Uterus (tissue), 3 donors: ENCODE measurements at regions not wholly inside any gene's neighbourhood (a gene's known extent, or its start where the extent isn't known, plus 50 kb on each side); places are given as distances from the start of the nearest gene placed in this dataset.

Experiments used
- DNase-seq, 2 donors: peaks; one replicate each; pipeline ENCODE4 v3.0.0-alpha.2; 2019 to 2020
- H3K27ac ChIP-seq, 2 donors: fragments of 200-600 bp; sonication (generic); 1 replicate in 1 of 2; 2 replicates in 1 of 2; pipeline ENCODE4 v1.5.1; 2016 to 2018
- H3K27me3 ChIP-seq, 2 donors: fragments of 200-600 bp; sonication (generic); one replicate each; pipeline ENCODE4 v1.5.1; 2018 to 2019; ENCODE audit warnings: control low read depth in 1 of 2
- H3K36me3 ChIP-seq, 2 donors: fragments of 200-600 bp; sonication (generic); one replicate each; pipeline ENCODE4 v1.5.1; 2019; ENCODE audit warnings: control low read depth in 1 of 2
- H3K4me1 ChIP-seq, 2 donors: fragments of 200-600 bp; sonication (generic); one replicate each; pipeline ENCODE4 v1.5.1; 2018 to 2019; ENCODE audit warnings: control low read depth in 1 of 2
- H3K4me3 ChIP-seq, 2 donors: fragments of 200-600 bp; sonication (generic); 1 replicate in 1 of 2; 2 replicates in 1 of 2; pipeline ENCODE4 v1.5.1; 2018 to 2019; ENCODE audit warnings: mild to moderate bottlenecking in 1 of 2
- H3K9me3 ChIP-seq, 2 donors: fragments of 200-600 bp; sonication (generic); one replicate each; pipeline ENCODE4 v1.5.1; 2019; ENCODE audit warnings: control low read depth in 1 of 2
- POLR2A ChIP-seq, 2 donors: fragments of 450-650 bp; IDR thresholded peaks; one replicate each; pipeline ENCODE4 v1.6.1; 2016; ENCODE audit warnings: antibody characterized with exemption in 2 of 2, mild to moderate bottlenecking in 1 of 2, moderate library complexity in 1 of 2
- intact Hi-C: fragments of 100-400 bp; cut with DNase I; formaldehyde crosslinking; loops from one replicate; pipeline ENCODE4 v1.15.1; 2023; ENCODE audit warnings: low total_unique reads
- TF ChIP-seq, protein P1 (sequence below), 4 experiments: fragments of 200-600 bp in 2 of 4; fragments of 450-650 bp in 2 of 4; sonication (generic) in 2 of 4; IDR thresholded peaks; one replicate each; pipeline ENCODE4 v1.5.1; 2016 to 2019; ENCODE audit warnings: antibody characterized with exemption in 4 of 4, mild to moderate bottlenecking in 2 of 4, moderate library complexity in 1 of 4
- donor health status: DM: yes; HTN: yes; CAD: no.

DNA sequence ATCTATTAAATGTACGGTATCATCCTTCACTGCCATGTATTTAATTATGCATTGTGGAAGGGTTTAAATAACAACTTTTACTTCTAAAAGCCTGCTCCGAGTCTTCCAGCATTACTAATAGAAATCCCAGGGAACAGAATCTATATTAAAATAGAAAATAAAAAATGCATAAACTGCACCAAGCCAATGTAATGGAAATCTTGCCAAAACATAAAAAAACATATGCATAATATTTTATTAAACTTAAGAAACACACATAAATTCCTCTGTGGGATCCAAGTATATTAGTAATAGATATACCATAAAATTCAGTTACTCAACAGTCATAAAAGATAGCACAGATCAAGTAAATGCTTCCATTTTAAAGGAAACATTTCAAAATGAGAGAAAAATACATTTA, 175.6 kb downstream of the TDRD15 start:
- Histone ChIP-seq H3K9me3 (no peaks in the 10 kb centered on the region), H3K4me1 (no peaks in the 10 kb centered on the region), H3K4me3 (no peak overlapping the region), H3K27ac (no peak overlapping the region), H3K36me3 (no peaks in the 10 kb centered on the region), H3K27me3 (no peaks in the 10 kb centered on the region)
- TF ChIP-seq, protein P1, sequence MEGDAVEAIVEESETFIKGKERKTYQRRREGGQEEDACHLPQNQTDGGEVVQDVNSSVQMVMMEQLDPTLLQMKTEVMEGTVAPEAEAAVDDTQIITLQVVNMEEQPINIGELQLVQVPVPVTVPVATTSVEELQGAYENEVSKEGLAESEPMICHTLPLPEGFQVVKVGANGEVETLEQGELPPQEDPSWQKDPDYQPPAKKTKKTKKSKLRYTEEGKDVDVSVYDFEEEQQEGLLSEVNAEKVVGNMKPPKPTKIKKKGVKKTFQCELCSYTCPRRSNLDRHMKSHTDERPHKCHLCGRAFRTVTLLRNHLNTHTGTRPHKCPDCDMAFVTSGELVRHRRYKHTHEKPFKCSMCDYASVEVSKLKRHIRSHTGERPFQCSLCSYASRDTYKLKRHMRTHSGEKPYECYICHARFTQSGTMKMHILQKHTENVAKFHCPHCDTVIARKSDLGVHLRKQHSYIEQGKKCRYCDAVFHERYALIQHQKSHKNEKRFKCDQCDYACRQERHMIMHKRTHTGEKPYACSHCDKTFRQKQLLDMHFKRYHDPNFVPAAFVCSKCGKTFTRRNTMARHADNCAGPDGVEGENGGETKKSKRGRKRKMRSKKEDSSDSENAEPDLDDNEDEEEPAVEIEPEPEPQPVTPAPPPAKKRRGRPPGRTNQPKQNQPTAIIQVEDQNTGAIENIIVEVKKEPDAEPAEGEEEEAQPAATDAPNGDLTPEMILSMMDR (IDR thresholded peaks at IDR 0.05), result no peak
- no peak for TF ChIP-seq POLR2A (IDR thresholded peaks at IDR 0.05)
- no peak for DNase-seq
- intact Hi-C loops, result no loop called here

DNA sequence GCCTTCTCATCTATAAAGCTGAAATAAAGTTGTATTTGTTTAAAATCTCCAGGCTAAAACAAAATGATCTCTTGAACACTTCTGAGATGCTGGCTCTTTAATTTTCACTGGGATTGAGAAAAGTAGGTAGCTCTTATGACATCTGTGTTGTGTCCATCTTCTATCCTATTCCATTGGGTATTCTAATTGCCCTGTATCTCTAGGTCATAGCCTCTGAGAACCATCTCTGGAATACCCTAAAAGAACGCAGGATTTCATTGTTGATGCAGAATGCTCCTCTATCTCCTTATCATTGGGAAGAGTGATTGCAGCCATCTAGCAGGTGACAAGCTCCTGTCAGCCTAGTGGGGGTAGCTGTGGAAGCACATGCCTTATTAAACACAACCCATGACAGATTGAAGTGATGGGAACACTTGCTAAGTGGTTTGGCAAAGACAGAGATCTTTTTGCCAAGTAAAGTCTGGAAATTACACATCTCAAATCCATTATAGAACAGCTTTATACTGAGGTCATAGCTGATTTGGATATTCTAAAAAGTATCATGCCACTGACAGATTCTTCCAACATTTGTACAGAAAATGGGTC, 178.2 kb downstream of the TDRD15 start:
- intact Hi-C loops, result no loop called here
- Histone ChIP-seq H3K4me3 (no peak overlapping the region), H3K4me1 (no peaks in the 10 kb centered on the region), H3K9me3 (no peaks in the 10 kb centered on the region), H3K27ac (no peak overlapping the region), H3K27me3 (no peaks in the 10 kb centered on the region), H3K36me3 (no peaks in the 10 kb centered on the region)
- DNase-seq, result no peak
- TF ChIP-seq, protein P1 (IDR thresholded peaks at IDR 0.05), result no peak
- no peak for TF ChIP-seq POLR2A (IDR thresholded peaks at IDR 0.05)

DNA sequence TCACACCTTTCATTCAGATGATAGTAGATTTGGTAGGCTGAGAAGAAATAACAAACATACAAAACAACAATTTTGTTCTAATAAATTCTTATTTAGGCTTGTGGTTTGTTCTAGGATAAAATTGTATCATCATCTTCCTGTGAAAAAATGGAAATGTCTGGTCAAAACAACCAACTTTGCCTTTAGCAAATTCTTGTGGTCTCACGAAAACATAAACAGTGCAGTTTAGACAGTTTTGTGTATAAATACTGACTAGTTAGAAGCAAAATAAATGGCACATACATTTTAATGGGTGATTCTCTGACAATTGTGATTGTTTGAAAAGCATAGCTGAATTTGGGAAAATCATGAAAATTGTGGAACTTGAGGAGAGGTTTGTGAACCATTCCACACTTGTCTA, 180.1 kb downstream of the TDRD15 start:
- Histone ChIP-seq H3K36me3 (no peaks in the 10 kb centered on the region), H3K4me1 (no peaks in the 10 kb centered on the region), H3K4me3 (no peak overlapping the region), H3K27me3 (no peaks in the 10 kb centered on the region), H3K27ac (no peak overlapping the region), H3K9me3 (no peaks in the 10 kb centered on the region)
- DNase-seq, result no peak
- intact Hi-C loops, result no loop called here
- TF ChIP-seq POLR2A (IDR thresholded peaks at IDR 0.05), result no peak
- TF ChIP-seq, protein P1 (IDR thresholded peaks at IDR 0.05), result no peak

DNA sequence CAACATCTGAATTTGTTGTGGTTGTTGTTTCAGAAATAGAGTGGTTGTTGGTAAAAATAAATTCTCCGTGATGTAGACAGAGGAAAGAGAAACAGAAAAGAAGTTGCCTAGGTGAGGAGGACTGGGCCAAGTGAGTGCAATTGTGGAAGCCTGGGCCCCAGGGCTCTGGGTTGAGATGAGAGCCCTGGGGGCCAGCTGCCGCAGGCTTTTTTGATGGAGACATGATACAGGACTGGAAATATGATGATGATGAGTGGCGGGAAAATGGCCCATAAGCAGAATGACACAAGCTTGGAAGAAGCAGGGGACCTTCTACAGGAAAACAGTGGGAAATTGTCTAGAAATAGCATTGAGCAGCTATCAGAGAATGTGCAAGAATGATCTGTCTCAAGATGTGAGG, 181.8 kb downstream of the TDRD15 start:
- TF ChIP-seq, protein P1 (IDR thresholded peaks at IDR 0.05), result no peak
- TF ChIP-seq POLR2A (IDR thresholded peaks at IDR 0.05), result no peak
- H3K27ac ChIP-seq, result no peak overlapping the region
- intact Hi-C loops, result no loop called here
- H3K4me1 ChIP-seq, result no peaks in the 10 kb centered on the region
- no peaks in the 10 kb centered on the region for H3K9me3 ChIP-seq
- no peaks in the 10 kb centered on the region for H3K27me3 ChIP-seq
- no peak overlapping the region for H3K4me3 ChIP-seq
- DNase-seq, result no peak
- H3K36me3 ChIP-seq, result no peaks in the 10 kb centered on the region

DNA sequence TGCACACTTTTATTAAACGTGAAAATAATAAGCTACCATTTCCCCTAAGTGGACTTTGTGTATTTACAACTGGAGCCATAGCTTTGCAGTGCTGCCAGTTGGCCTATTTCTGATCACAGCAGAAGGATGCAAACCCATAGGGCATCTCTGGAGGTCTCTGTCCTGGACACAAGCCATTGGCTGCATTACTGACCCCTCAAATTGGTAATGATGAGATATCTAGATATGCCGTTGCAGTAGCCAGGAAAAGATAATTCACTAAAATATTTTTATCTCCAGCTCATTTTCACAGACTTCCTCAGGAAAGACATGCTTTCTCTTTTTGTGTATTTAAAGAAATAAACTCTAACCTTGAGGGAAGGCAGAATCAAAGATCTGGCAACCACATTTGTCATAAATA, 182.5 kb downstream of the TDRD15 start:
- intact Hi-C loops, result no loop called here

More for the DNA sequence above, 182.5 kb downstream of the TDRD15 start:
- Histone ChIP-seq H3K4me3 (no peak overlapping the region), H3K9me3 (no peaks in the 10 kb centered on the region), H3K4me1 (no peaks in the 10 kb centered on the region), H3K36me3 (no peaks in the 10 kb centered on the region), H3K27me3 (no peaks in the 10 kb centered on the region), H3K27ac (no peak overlapping the region)
- no peak for DNase-seq
- no peak for TF ChIP-seq POLR2A (IDR thresholded peaks at IDR 0.05)
- TF ChIP-seq, protein P1 (IDR thresholded peaks at IDR 0.05), result no peak
